NCI-H146 treated with DMSO at 0.1 percent for 48 hours (cell line): ENCODE measurements at regions not wholly inside any gene's neighbourhood (a gene's known extent, or its start where the extent isn't known, plus 50 kb on each side); places are given as distances from the start of the nearest gene placed in this dataset.
A peak's percentile ranks its signal among the peaks of the same experiment; 100 is the strongest.
"Not testable (repeated sequence)": the region's sequence is repeated elsewhere in the genome, so short reads cannot be mapped to it uniquely, and the experiment has no call there.

Source experiments
- DNase-seq: peaks from one replicate; lab custom pipeline; 2025; ENCODE audit not compliant: unreplicated experiment; lab: John Stamatoyannopoulos, UW

- no peak for DNase-seq
Observed at GRCh38 chr14:105941226-105942166, 415.1 kb downstream of the TMEM121 start.

- DNase-seq, result not testable (repeated sequence)
Observed at GRCh38 chr14:105942725-105943124, 416.3 kb downstream of the TMEM121 start.

GRCh38 chr14:105943973-105944602 lies 417.7 kb downstream of the TMEM121 start:
- DNase-seq, result no peak

- DNase-seq, result peak; percentile 31
Observed at GRCh38 chr14:105944632-105945610, 418.5 kb downstream of the TMEM121 start.

DNA sequence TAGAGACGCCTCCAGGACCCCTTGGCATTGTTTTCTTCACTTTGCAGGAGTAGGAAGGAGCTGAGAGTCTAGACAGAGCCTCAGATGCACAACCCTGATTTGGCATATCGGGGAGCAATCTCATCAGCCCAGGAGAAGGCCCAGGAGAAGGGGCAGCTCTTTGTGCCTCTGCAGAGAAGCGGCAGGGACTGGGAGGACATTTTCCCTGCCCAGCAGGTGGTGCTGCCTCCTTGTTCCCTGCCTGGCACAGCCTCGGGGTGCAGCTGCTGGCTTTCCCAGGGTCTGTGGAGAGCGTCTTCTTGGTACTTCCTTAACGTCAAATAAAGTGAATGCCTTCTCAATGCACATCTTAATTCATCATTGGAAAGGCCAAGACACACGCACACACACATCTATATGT lies 419.5 kb downstream of the TMEM121 start:
- no peak for DNase-seq

DNA sequence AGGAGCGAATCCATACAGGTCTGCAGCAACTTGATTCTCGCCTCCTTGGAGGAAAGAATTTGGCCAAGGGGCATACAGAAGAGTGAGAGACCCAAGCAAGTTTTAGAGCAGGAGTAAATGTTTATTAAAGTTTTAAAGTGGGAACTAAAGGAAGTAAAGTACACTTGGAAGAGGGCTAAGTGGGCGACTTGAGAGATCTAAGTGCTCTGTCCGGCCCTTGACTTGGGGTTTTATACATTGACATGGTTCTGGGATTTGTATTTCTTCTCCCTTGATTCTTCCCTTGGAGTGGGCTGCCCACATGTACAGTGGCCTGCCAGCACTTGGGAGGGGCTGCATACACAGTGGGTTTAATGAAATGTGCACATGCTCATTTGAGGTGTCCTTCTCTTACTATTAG lies 421.2 kb downstream of the TMEM121 start:
- no peak for DNase-seq

GRCh38 chr14:105948955-105949354 lies 422.6 kb downstream of the TMEM121 start:
- DNase-seq, result not testable (repeated sequence)

DNA sequence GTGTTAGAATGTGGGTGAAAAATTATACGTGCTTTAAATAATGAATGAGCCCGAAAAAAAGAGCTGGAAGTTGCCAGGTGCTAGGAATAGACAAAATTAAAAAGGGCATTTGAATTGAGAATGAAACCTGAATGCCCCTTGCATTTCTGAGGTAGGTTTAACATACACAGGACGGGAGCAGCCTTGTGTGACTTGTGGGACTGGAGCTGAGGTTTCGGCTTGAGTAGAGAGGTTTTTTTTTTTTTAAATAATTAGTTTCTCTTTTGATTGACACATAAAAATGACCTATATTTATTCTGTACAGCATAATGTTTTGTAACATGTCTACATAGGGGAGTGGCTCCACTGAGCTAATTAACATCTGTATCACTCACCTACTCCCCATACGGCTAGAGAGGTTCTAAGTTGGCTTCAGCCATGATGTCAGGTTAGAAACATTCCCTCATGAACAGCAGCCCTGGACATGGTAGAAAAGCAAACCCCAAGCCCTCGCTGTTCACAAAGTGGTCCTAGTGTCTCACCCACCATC lies 424.0 kb downstream of the TMEM121 start:
- not testable (repeated sequence) for DNase-seq

DNA sequence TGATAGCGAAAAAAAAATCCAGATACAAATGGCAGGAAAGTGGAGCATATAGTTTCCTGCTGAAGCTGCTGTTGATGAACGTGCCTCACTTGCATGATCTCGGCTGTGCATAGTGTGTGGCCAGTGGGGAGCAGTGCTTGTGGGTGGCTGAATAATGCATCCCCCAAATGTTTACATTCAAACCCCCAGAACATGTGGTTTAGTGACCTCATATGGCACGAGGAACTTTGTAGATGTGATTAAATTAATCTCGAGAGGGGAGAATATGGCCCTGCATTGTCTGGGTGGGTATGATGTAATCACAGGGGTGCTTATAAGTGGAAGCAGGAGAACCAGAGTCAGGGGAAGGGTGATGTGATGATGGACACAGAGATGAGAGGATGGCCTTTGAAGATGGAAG lies 425.0 kb downstream of the TMEM121 start:
- no peak for DNase-seq

DNA sequence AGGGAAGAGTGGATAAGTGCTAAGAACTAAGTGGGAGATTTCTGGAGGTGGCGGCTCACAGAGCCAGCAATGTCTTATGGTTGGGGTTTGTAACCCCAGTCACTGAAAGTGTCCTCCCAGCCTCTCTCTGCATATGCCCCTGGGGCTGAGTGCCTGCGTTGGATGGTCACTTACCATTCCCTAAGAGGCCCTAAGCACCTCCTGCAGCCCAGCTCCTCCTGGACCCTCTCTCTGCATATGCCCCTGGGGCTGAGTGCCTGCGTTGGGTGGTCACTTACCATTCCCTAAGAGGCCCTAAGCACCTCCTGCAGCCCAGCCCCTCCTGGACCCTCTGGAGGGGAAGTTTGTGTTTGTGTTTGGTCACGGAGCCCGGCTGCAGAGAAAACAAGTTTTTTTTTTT lies 425.8 kb downstream of the TMEM121 start:
- DNase-seq, result no peak

GRCh38 chr14:105952826-105953225 lies 426.4 kb downstream of the TMEM121 start:
- no peak for DNase-seq

DNA sequence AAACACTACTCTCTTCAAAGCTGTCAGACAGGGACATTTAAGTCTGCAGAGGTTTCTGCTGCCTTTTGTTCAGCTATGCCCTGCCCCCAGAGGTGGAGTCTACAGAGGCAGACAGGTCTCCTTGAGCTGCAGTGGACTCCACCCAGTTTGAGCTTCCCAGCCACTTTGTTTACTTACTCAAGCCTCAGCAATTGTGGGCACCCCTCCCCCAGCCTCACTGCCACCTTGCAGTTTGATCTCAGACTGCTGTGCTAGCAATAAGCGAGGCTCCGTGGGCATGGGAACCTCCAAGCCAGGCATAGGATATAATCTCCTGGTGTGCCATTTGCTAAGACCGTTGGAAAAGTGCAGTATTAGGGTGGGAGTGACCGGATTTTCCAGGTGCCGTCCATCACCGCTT lies 435.2 kb downstream of the TMEM121 start:
- not testable (repeated sequence) for DNase-seq

DNA sequence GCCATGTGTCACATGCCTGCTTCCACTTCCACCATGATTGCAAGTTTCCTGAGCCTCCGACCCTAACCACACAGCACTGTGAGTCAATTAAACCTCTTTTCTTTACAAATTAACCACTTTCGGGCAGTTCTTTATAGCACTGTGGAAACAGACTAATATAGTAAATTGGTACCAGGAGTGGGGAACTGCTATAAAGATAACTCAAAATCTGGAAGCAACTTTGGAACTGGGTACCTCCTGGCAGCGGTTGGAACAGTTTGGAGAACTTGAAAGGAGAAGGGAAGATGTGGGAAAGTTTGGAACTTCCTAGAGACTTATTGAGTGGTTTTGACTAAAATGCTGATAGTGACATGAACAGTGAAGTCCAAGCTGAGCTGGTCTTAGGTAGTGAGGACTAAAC lies 436.1 kb downstream of the TMEM121 start:
- no peak for DNase-seq

GRCh38 chr14:105968291-105968690 lies 441.9 kb downstream of the TMEM121 start:
- DNase-seq, result no peak

DNA sequence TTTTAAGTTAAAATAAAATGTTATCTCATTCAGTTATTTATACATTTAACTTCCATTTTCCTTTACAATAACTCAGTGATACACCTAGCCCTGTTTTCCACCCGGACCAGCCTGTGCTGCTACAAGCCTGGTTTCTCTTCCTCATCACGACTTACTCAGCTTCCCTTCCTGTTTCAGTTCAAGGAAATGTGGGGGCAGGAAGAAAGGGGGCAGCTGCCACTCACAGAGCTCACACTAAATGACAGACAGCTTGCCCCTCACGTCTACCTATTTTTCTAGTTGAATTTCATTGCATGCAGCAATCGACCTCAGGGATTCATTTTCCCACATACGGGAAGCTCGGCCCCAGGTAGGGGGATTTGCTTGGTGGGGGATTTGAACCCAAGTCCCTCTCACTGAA lies 442.6 kb downstream of the TMEM121 start:
- DNase-seq, result not testable (repeated sequence)

GRCh38 chr14:105970821-105971220 lies 444.4 kb downstream of the TMEM121 start:
- DNase-seq, result not testable (repeated sequence)

GRCh38 chr14:105971593-105972500 lies 445.5 kb downstream of the TMEM121 start:
- DNase-seq, result no peak

GRCh38 chr14:105974902-105975301 lies 448.5 kb downstream of the TMEM121 start:
- DNase-seq, result no peak

DNA sequence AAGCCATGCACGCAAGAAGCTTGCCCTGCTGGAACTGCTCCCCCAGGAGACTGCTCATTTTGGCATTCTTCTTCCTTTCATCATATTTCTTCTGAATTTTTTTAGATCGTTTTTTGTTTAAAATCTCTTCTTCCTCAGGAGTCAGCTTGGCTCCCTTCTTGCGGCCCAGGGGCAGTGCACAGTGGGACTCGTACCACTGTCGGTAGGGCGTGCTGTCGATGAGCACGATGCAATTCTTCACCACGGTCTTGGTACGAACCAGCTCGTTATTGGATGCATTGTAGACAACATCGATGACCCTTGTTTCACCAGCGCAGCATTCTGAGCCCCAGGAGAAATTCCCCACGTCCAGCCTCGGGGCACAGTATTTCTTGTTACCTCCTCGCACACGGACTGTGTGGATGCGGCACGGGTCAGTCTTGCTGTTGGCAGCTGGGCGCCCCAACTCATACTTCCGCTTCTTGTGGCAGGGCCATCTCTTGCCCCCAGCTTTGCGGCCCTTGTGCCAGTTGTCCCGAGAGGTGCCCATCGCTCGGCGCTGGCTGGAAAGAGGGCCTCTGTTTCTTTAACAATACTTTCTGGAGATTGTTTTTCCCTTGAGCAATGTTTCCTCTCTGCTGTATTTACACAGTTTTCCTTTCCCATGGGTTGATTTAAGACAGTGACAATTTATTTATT lies 452.4 kb downstream of the TMEM121 start:
- DNase-seq, result no peak
